Fibroblast of skin of abdomen (primary cell): ENCODE measurements at regions not wholly inside any gene's neighbourhood (a gene's known extent, or its start where the extent isn't known, plus 50 kb on each side); places are given as distances from the start of the nearest gene placed in this dataset.
"Not testable (repeated sequence)": the region's sequence is repeated elsewhere in the genome, so short reads cannot be mapped to it uniquely, and the experiment has no call there.

Experiments
- DNase-seq: peaks from one replicate; pipeline ENCODE4 v3.0.0-alpha.2; 2013

DNA sequence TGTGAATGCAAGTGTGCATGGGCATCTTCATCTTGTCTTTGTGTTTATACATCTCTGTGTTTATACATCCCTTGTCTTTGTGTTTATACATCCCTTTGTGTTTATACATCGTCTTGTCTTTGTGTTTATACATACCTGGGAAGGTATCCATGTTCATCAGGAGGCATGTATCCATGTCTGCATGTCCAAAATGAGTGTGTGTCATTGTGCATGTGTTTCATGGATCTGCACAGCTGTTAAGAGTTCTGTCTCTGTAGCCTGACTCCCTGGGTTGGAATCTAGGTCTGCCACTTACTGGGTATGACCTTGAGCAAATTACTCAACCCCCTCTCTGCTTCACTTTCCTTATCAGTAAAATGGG lies 50.1 kb upstream of the SIRPA start:
- peak; percentile 51 for DNase-seq

DNA sequence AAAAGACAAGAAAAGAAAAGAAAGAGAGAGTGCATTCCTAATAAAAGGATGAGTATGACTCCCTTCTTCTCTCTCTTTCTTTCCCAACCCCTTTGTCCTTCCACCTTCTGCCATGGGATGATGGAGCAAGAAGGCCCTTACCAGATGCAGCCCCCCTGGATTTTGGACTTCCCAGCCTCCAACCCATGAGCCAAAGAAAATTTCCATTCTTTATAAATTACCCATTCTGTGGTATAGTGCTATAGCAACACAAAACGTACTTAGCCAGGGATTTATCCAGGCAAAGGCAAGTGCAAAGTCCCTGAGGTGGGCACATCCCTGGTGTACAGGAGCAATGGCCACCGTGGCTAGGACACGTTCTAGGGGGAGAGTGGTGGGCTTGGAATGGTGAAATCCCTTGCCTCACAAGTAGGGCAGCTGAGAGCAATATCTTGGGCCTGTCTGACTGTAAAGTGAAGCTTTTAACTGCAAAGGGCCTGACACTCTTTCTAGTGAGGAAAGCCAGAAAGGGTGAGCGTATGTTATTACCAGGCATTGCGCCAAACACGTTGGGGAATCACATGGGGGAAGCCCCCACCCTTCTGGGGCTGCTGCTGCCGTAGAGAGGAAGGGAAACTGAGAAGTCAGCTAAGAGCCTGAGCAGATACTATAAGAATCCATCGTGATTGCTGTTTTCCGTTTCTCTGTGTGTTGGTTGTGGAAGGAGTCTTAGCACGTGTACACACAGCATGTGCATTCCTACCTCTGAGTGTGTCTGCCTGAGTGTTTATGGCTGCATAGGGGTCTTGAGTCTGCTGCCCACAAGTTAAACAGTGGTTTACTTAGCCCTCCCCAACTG lies 50.7 kb upstream of the SIRPA start:
- DNase-seq, result peak; percentile 86

DNA sequence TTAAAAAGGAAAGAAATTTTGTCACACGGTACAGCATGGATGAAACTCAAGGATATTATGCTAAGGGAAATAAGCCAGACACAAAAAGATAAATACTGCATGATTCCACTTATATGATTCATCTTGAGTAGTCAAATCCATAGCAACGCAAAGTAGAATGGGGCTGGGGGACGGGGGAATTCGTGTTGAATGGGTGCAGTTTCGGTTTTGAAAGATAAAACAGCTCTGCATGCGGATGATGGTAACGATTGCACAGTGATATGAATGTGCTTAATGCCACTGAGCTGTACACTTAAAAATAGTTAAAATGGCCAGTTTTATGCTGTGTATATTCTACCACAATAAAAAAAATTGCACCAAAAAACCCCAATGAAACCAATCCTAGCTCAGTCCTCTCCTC lies 52.9 kb upstream of the SIRPA start:
- DNase-seq, result no peak

DNA sequence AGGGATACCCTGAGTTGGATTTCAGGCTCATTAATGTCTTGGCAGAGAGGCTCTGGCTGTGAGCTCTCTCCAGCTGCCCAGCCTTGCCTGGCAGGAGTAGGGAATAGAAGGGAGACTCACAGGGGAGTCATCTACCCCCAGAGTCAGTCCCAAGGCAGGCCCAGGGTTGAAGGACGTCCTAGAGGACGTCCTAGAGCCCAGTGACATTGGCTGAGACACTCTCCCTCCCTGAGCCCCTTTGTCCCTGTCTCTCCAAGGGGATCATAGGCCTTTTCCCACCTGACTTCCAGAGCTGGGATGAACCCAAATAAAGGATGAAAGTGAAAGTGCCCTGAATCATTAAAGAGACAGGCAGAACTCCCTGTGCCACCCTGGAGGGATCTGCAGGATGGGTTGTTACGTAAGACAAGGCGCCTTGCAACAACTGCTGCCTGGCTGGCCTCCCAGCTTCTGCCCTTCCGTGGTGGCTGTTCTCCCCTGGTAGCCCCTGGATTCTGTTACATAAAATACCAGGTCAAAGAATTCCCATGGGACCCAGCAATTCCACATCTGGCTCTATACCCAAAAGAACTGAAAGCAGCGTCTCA lies 53.6 kb upstream of the SIRPA start:
- DNase-seq, result no peak

DNA sequence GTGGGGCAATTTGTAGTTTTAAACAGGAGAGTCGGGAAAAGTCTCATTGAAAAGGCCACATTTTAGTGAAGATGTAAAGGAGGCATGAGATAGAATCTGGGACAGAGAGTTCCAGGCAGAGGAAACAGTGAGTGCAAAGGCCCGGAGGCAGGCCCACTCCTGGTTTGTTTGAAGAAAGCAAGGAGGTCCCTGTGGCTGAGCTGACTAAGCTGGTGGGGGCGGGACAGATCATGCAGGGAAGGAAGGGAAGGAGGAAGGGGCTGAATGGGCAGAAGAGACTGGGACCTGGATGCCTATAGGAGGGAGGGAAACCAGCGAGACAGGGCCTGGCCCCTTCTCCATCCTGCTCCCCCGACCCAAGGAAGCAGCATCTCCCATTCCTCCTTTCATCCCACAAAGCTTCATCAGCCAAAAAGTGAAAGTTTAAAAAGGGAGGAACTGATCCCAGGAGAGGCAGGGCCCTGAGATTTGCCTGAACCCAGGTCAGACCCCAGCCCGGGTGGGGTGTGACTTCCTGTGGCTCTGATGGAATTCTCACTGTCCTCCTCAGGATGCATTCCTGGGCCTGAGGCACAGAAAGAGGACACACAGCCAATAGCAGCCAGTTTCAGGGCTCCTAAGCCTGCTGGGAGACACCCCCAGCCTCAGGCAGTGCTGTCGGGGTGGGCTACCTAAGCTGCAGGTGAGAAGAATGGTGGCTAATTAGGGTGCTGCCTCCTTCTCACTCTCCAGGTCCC lies 54.2 kb upstream of the SIRPA start:
- DNase-seq, result no peak

DNA sequence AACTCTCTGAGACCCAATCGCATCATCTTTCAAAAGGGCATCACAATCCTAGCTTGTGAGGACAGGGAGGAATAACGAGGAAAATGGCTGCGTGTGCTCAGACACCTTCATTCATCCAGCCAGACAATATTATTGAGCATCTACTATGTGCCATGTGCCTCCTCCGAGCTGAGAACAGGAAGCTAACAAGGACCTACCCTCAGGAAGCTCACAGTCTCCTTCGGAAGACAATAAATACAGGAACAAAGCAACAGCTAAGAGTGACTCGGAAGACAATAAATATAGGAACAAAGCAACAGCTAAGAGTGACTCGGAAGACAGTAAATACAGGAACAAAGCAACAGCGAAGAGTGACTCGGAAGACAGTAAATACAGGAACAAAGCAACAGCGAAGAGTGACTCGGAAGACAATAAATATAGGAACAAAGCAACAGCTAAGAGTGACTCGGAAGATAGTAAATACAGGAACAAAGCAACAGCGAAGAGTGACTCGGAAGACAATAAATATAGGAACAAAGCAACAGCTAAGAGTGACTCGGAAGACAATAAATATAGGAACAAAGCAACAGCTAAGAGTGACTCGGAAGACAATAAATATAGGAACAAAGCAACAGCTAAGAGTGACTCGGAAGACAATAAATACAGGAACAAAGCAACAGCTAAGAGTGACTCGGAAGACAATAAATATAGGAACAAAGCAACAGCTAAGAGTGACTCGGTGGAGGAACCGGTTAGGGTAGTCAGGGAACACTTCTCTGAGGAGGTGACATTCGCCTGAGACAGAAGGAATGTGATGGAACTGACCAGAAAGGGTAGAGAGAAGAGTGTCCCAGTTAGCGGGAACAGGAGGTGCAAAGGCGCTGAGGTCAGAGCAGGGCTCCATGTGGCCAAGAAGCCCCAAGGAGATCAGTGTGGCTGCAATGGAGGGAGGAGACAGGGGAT lies 55.6 kb upstream of the SIRPA start:
- not testable (repeated sequence) for DNase-seq

DNA sequence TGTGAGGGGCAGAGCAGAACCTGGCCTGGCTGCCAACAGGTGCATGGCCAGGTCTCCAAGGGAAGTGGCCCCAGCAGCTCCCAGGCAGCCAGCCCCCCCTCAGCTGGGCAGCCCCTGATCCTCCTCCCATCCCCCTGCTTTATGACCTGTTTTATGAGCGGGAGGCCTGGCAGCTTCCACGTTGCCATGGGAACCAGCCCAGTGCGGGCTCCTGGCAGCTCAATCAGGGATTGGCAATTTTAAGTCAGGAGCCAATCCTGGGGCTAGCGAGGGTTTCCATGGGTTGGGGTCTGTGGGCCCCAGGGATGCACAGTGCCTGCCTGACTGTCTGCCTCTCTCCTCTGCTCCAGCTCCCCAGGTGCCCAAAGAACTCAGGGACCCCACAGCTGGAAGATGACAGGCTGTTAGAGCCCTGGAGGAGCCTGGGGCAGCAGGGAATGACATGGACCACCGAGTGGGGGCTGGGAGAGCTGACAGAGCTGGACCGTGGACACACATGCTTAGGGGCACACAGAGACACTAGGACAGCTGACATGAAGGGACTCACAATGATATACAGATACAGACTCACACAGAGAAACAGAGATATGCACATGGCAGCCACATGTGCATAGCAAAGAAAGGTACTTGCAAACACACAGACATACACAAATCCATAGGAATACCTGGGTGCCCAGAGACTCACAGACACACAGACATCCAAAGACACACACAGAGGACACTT lies 56.5 kb upstream of the SIRPA start:
- no peak for DNase-seq

DNA sequence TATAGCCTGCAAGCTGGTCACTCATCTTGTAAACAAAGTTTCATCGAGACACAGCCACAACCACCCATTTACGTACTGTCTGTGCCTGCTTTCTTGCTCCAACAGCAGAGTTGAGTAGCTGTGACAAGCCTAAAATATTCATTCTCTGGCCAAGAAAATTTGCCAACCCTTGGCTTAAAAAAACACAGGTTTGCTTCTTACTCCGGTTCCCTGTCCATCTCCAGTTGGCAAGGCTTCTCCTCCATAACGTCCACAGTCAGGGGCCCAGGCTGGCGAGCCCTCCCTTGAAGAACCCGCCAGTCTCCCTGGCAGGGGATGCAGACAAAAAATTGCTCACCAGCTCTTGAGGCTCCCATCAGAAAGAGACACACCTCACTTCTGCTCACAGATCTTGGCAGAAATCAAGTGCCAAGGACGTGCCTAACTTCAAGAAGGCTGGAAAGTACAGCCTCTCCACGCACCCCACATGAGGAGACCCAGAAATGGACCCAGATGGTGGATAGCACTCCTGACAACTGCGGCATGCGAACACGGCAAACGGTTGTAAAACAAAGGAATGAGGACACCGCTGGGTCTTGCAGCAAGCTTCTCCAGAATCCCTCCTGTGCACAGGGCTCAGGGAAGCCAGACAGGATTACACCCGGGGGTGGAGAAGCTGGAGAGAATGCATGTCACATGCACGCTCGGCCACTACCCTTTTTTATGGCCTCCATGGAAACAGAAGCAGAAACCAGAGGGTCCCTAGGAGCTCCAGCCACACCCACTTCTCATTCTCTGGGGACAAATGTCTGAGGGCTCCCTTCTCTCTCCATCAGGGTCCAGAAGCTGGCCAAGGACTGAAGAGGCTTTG lies 59.8 kb upstream of the SIRPA start:
- no peak for DNase-seq

DNA sequence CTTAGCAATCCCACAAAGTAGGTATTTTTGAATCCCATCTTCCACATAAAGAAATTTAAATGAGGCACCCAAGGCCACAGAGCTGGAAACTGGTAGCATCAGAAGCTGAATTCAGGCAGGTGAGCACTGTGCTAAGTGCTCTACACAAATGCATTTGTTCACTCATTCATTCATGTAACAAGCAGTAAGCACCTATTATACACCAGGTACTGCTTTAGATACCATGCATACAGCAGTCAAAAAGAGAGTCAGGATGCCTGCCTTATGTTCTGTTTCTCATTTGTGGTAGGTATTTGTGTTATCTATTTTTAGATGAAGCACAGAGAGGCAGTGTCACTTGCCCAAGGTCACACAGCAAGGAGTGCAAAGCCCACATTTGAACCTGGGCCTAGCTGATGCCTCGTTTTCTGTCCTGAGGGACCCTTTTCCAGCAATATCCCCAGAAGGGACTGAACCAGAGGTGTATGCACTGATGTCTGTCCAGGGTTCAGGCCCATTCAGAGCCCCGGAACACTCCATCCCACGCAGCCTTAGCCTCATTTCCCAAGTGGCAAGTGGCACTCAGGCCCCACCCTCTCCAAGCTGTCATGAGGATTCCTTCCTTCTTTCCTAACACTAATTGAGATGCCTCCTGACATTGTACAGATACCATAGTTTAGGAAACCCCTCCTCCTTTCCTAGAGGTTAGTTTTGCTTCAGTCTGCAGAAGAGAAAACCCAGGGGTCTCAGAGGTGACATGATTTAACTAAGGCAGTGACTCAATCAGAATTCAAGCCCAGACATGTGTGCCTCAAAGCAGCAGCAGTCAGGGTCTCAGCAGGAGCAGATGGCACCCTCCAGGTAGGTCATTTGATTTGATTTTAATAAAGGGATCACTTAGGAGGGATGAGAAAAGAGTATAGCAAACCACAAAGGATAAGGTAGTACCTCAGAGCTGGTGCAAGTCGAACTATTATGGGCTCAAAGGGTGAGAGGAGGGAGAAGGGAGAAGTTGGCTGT lies 61.2 kb upstream of the SIRPA start:
- DNase-seq, result no peak

DNA sequence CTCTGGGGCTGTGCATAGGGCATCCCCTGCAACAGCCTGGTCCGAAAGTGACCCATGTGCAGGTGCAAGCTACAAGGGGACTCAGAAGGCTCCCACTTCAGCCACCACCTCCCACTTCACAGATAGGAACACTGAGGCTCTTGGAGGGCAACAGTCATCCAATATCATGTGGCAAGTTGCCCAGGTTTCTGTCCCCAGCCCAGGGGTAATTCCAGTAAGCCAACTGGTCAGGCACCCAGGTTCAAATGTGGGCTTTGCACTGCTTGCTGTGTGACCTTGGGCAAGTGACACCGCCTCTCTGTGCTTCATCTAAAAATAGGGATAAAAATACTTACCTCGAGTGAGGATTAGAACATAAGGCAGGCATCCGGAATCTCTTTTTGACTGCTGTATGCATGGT lies 62.0 kb upstream of the SIRPA start:
- DNase-seq, result no peak

DNA sequence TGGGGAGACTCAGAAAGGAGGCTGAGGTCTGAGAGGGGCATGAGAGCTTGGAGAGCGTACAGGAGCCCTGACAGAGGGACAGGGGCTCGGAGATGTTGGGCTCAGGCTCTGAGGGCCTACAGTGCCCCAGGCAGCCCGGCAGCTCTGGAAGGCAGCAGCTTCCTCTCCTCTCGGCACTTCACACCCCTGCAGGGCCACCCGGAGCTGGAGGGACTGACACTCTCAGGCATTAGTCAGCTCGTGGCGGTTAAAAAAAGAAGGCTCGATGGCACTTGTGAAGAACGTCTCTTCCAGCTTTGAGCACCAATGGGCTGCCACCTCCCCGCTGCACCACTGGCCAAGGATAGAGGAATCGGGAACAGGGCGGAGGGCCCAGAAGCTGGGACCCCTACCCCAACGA lies 62.6 kb upstream of the SIRPA start:
- no peak for DNase-seq

DNA sequence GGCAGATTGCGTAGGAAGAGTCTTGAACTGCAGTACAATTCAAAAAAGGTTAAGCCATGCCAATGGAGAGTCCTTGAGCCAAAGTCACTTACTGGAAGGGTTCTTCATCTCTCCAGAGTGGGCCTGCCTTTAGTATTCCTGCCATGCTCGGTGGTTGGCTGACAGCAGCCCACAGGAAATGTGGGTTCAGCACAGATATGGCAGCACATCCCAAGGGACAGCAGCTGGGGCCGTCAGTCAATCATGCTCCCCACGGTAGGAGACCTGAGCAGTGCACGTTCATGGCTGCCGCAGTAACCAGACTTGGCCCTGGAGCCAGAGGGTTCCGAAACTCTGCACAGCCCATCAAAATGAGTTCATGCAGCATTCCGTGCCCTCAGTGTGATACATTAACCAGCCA lies 63.6 kb upstream of the SIRPA start:
- no peak for DNase-seq

DNA sequence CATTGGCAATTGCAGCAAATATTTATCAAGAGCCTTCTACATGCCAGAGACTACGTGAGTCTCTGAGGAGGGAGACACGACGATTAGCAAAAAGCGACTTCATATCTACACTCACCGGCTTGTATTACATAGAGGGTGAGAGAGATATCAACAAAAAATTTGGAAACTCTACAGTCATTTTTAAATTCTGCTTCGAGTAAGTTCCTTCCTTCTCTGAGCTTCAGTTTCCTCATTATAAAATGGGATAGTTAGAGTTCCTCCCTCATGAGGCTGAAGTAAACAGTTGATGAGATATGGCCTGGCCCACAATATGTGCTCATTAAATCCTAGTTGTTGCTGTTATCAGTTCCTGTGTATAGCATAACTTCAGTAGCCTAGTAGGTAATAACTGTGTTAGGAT lies 64.1 kb upstream of the SIRPA start:
- no peak for DNase-seq

DNA sequence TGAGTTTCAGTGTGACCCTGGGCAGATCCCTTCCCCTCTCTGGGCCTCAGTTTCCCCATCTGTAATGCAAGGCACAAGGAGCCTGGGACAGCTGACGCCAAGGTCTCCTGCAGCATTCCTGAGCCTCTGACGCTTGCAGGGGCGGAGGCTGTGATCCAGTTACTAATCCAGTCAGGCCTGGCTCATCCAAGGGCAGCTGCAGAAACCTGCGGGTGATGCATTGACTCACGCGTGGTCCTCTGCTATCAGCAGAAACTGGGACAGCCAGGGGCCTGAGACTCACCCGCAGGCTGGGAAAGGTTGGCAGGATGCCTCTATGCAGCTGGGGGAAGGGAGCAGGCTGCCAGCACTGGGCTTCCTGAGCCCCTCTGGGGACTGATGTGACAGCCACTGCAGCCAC lies 65.0 kb upstream of the SIRPA start:
- DNase-seq, result peak; percentile 95

DNA sequence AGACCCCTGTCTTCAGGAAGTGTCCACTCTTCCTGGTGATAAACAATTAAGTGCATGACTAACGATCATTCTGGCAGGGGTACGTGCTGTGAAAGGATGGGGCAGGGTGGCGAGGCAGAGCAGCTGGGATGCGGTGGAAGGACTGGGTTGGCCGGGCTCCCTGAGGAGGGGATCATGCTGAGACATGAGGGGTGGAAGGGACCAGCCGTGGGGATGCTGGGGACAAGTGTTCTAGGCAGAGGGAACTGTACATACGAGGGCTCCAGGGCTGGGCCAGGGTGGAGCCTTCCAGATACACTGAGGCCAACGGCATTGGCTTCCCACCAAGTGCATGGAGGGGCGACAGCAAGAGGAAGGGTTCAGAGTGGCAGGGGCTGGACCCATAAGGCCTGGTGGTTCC lies 65.7 kb upstream of the SIRPA start:
- no peak for DNase-seq

DNA sequence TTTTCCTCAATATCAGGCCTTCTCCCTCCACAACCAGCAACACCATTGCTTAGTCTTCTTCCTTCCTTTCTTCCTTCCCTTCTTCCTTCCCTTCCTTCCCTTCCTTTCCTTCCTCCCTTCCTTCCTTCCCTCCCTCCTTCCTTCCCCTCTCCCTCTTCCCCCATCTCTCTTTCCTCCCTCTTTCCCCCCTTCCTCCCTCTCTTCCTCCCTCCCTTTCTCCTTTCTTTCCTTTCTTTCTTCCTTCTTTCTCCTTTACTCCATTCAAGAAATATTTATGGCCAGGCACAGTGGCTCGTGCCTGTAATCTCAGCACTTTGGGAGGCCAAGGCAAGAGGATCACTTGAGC lies 66.4 kb upstream of the SIRPA start:
- DNase-seq, result no peak

DNA sequence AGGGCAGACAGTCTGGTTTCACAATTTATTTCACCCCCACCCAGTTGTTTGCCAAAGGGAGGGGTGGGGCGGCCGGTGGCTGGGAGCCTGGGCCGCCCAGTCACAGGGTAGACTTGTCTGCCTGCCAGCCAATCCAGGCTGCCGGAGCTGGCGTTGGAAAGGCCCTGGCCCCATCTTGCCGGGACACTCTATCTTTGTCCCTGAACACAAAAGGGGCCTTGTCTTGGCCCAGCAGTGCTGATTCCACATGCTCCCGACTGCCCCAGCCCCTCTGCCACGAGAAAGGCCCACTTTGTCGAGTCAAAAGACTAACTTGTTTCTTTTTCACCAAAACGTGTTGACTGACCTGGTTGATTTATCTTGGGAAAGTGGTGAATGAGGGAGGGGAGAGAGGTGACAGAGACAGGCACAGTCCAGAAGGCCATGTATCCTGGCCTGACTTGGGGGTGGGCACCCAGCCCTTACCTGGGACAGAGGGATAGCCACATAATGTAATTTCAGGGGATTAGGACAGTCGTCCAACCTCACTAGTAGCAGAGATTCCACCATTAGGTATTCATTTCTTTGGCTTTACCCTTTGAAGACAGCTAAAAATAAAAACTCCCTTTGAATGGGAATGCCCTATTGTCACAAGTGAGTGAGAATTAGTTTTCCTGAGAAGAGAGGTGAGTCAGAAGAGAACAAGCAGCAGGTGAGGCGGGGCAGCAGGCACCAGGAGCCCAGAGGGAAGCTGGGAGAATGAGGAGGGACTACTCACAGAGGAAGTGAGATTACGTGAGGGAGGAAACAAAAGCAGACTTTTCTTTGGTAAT lies 67.0 kb upstream of the SIRPA start:
- DNase-seq, result no peak

DNA sequence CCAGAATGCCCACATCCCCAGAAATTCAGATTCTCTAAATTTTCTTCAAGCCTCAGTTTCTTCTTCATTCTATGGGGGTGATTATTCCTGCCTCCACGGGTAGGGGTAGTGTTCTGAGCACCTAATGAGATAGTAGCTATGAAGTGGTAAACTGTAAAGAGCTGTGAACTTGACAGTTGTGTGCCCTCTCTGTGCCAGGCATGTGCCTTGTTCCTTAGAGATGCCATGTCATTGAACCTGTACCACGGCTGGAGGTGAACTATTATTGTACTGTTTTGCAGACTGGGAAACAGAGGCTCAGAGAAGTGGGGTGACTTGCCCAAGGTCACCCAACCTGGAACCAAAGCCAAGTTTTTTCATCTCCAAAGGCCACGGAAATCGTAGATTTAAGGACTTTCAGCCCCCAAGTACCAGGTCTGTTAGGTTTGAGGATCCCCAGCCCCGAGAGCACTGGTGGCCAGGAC lies 67.7 kb upstream of the SIRPA start:
- no peak for DNase-seq

DNA sequence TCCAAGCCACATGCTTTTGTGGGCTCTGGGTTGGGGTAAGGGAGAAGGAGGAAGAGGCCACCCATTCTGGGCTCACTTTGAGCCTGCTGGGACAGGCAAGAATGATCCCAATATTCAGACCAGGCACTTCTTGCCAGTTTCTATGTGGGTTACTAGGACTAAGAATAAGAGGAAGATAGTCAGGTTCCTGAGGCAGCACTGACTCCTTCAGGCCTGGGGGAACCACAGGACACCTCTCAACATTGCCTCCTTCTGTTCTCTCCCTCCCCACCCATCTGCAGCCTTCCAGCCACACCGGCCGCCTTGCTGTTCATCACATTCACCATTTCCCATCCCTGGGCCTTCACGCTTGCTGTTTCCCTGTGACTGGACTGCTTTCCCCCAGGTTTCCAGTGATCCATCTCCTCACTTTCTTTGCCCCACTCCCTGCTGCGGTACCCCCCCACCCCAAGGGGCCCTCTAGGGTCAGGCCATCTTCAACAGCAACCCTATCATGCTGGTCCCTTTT lies 69.2 kb upstream of the SIRPA start:
- no peak for DNase-seq
